Glutamatergic neuron (in vitro differentiated cells): ENCODE measurements at regions not wholly inside any gene's neighbourhood (a gene's known extent, or its start where the extent isn't known, plus 50 kb on each side); places are given as distances from the start of the nearest gene placed in this dataset.

ENCODE experiments used
- DNase-seq: peaks from one replicate; pipeline ENCODE4 v3.0.0; 2022
- H3K27ac Mint-ChIP-seq: one replicate; pipeline ENCODE4 v1.8.0; 2020; ENCODE audit warnings: mild to moderate bottlenecking, mixed read lengths, inconsistent platforms; ENCODE audit not compliant: unreplicated experiment
- H3K27me3 Mint-ChIP-seq: one replicate; pipeline ENCODE4 v1.8.0; 2020; ENCODE audit warnings: mild to moderate bottlenecking, moderate library complexity, mixed read lengths, inconsistent platforms; ENCODE audit not compliant: unreplicated experiment
- H3K36me3 Mint-ChIP-seq: one replicate; pipeline ENCODE4 v1.8.0; 2020; ENCODE audit warnings: mild to moderate bottlenecking, mixed read lengths, inconsistent platforms; ENCODE audit not compliant: unreplicated experiment
- H3K4me1 Mint-ChIP-seq: one replicate; pipeline ENCODE4 v1.8.0; 2020; ENCODE audit warnings: mild to moderate bottlenecking, low read depth, mixed read lengths, inconsistent platforms; ENCODE audit not compliant: unreplicated experiment
- H3K4me3 Mint-ChIP-seq: one replicate; pipeline ENCODE4 v1.8.0; 2020; ENCODE audit warnings: mild to moderate bottlenecking, mixed read lengths, inconsistent platforms; ENCODE audit not compliant: unreplicated experiment
- H3K9me3 Mint-ChIP-seq: one replicate; pipeline ENCODE4 v1.8.0; 2020; ENCODE audit warnings: mild to moderate bottlenecking, moderate library complexity, mixed read lengths, inconsistent platforms; ENCODE audit not compliant: unreplicated experiment
- TF ChIP-seq, protein P1 (sequence below): fragments of 200-600 bp; sonication (generic); IDR thresholded peaks from one replicate; pipeline ENCODE4 v1.5.0; 2021; ENCODE audit not compliant: partially characterized antibody, unreplicated experiment

DNA sequence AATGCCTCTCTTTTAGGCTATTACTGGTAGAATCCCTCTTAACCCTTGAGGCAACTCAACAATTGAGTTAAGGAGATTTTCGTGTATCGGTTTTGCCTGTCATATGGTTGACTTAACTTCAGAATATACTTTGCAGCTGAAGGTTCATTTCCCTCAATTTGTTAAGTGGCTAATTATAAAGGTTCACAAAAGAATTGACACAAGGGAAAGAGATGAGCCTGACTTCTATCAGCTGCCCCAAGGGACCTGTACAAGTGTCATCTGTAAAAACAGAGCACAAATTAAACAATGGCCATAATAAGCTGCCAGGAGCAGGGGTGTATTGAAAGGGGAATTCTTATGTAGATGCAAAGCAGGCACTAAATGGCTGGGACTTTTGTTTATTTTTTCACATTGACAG is 334.8 kb upstream of the OBI1 start:
- Mint-ChIP-seq H3K4me3 (peak overlapping the region; percentile 61), H3K36me3 (peaks cover 6% of the 10 kb centered on the region), H3K9me3 (peaks cover 4% of the 10 kb centered on the region), H3K4me1 (peaks cover 34% of the 10 kb centered on the region), H3K27ac (peak overlapping the region; percentile 73), H3K27me3 (peaks cover 3% of the 10 kb centered on the region)
- TF ChIP-seq, protein P1, sequence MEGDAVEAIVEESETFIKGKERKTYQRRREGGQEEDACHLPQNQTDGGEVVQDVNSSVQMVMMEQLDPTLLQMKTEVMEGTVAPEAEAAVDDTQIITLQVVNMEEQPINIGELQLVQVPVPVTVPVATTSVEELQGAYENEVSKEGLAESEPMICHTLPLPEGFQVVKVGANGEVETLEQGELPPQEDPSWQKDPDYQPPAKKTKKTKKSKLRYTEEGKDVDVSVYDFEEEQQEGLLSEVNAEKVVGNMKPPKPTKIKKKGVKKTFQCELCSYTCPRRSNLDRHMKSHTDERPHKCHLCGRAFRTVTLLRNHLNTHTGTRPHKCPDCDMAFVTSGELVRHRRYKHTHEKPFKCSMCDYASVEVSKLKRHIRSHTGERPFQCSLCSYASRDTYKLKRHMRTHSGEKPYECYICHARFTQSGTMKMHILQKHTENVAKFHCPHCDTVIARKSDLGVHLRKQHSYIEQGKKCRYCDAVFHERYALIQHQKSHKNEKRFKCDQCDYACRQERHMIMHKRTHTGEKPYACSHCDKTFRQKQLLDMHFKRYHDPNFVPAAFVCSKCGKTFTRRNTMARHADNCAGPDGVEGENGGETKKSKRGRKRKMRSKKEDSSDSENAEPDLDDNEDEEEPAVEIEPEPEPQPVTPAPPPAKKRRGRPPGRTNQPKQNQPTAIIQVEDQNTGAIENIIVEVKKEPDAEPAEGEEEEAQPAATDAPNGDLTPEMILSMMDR: no peak
- DNase-seq: no peak

DNA sequence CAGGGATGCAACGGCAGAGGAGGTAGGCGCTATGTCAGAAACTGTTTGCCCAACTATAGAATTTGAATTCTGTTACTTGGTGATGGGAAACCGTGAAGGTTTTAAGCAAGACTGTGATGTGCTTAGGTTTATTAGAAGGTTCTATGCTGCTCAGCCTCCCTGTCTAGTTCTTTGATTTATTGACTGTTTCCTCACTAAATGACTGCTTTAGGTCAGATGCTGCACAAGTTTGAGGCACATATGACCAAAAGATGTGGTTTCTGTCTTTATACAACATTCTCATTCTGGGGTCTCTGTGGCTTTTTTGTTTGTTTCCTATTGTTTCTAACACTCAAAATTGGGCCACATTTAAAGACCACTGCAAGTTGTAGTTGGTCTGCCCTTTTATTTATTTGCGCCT is 323.0 kb upstream of the OBI1 start:
- Mint-ChIP-seq H3K4me1 (peaks cover 20% of the 10 kb centered on the region), H3K27me3 (peaks cover 3% of the 10 kb centered on the region), H3K27ac (no peak overlapping the region), H3K4me3 (no peak overlapping the region), H3K36me3 (no peaks in the 10 kb centered on the region), H3K9me3 (peaks cover 6% of the 10 kb centered on the region)
- TF ChIP-seq, protein P1: no peak
- DNase-seq: no peak

DNA sequence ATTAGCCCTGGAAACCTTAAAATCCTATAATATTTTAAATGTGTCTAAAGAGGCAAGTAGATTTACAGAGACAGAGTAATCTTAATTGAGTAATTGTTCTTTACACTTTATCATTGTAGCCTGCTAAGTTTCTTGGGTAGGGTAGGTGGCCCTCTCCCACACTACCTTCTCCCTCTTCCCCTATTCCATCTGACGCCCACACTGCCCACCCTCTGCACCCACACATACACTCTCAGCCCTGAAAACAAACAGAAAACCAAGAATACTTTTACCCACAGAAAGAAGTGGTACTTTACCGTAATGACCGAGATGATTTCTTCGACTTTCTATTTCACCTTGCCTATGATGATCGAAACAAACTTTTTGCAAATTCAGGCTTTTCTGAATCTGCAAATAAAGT is 320.4 kb upstream of the OBI1 start:
- peaks cover 12% of the 10 kb centered on the region for H3K9me3 Mint-ChIP-seq
- TF ChIP-seq, protein P1: no peak
- peaks cover 8% of the 10 kb centered on the region for H3K27me3 Mint-ChIP-seq
- no peak for DNase-seq
- H3K4me1 Mint-ChIP-seq: peaks cover 38% of the 10 kb centered on the region
- no peaks in the 10 kb centered on the region for H3K36me3 Mint-ChIP-seq
- no peak overlapping the region for H3K4me3 Mint-ChIP-seq
- H3K27ac Mint-ChIP-seq: peak overlapping the region; percentile 31

DNA sequence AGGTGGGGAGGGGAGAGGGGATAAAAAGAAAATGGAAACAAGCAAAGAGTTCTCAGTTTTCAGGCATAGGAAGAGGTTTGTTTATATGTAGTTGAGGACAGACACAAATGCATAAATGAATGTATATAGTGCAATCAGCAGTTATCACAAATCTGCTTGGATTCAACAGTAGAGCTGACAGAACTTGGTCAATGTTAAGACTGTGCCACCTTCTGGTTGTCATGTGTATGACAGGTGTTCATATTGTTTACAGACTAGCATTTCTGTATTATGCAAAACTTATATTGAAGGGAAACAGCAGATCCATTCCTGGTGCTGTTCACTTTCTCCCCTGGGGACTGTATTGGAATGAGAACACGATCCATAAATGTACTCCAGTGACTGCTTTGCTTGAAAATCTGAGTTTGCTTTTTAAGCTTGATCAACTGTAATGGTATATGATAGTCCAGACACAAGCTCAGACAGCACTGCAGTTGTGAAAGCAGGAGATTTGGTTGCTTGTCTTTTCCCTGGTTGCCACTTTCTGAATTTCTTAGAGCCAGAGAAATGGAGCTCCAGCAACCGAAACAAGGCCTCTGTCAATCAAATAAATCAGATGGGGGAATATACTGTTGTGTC is 319.5 kb upstream of the OBI1 start:
- peaks cover 38% of the 10 kb centered on the region for H3K4me1 Mint-ChIP-seq
- no peak for DNase-seq
- H3K27me3 Mint-ChIP-seq: peaks cover 8% of the 10 kb centered on the region
- peak overlapping the region; percentile 77 for H3K27ac Mint-ChIP-seq
- no peaks in the 10 kb centered on the region for H3K36me3 Mint-ChIP-seq
- peaks cover 12% of the 10 kb centered on the region for H3K9me3 Mint-ChIP-seq
- peak overlapping the region; percentile 7 for H3K4me3 Mint-ChIP-seq
- TF ChIP-seq, protein P1: peak; percentile 86

DNA sequence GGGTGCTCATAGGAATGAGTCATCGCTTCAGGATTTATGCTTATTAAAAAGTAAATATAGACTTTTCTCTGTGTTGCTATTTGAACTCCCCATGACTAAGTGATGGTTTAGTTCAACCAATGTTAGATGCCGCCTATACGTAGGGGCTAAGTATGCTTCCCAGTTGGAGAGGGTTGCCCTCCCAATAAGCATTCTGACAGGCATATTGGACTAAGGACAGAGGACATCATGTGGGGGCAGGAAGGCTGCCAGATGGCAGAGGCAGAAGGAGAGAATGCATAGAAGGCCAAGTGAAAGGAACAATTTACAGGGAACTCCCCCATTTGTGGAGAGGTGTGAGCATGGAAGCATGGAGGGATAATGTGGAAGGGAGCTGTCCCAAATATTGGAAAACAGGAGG is 318.4 kb upstream of the OBI1 start:
- H3K4me1 Mint-ChIP-seq: peaks cover 42% of the 10 kb centered on the region
- TF ChIP-seq, protein P1: no peak
- H3K9me3 Mint-ChIP-seq: peaks cover 12% of the 10 kb centered on the region
- peak; percentile 44 for DNase-seq
- H3K36me3 Mint-ChIP-seq: no peaks in the 10 kb centered on the region
- peaks cover 8% of the 10 kb centered on the region for H3K27me3 Mint-ChIP-seq
- peak overlapping the region; percentile 75 for H3K4me3 Mint-ChIP-seq
- H3K27ac Mint-ChIP-seq: peak overlapping the region; percentile 95
